Esophagus muscularis mucosa (tissue), 4 donors: ENCODE measurements at regions not wholly inside any gene's neighbourhood (a gene's known extent, or its start where the extent isn't known, plus 50 kb on each side); places are given as distances from the start of the nearest gene placed in this dataset.

Experiments
- DNase-seq: peaks from one replicate; pipeline ENCODE4 v3.0.0-alpha.2; 2017; ENCODE audit errors: extremely low spot score
- H3K27ac ChIP-seq, 4 donors: fragments of 200-600 bp; sonication (generic); replicated peaks in 1 of 4; 1 replicate in 3 of 4; 2 replicates in 1 of 4; pipeline ENCODE4 v1.5.1; 2016 to 2019; ENCODE audit warnings: mild to moderate bottlenecking in 1 of 4
- H3K27me3 ChIP-seq, 4 donors: fragments of 200-600 bp; sonication (generic); one replicate each; pipeline versions ENCODE4 v1.5.1 to v1.6.0; 2016 to 2019
- H3K36me3 ChIP-seq, 4 donors: fragments of 200-600 bp; sonication (generic); one replicate each; pipeline ENCODE4 v1.5.1; 2016 to 2019
- H3K4me1 ChIP-seq, 4 donors: fragments of 200-600 bp; sonication (generic); one replicate each; pipeline ENCODE4 v1.5.1; 2016 to 2019
- H3K4me3 ChIP-seq, 4 donors: fragments of 200-600 bp; sonication (generic); 1 replicate in 2 of 4; 2 replicates in 2 of 4; pipeline ENCODE4 v1.5.1; 2016 to 2019; ENCODE audit warnings: mild to moderate bottlenecking in 4 of 4, moderate library complexity in 1 of 4
- H3K9me3 ChIP-seq, 4 donors: fragments of 200-600 bp; sonication (generic); 1 replicate in 3 of 4; 2 replicates in 1 of 4; pipeline ENCODE4 v1.5.1; 2016 to 2019
- EP300 ChIP-seq: sonication (generic); formaldehyde crosslinking; IDR thresholded peaks from one replicate; pipeline ENCODE4 v1.6.1; 2017; ENCODE audit warnings: antibody characterized with exemption
- POLR2A ChIP-seq: fragments of 450-650 bp; IDR thresholded peaks from one replicate; pipeline ENCODE4 v1.6.1; 2017; ENCODE audit warnings: antibody characterized with exemption, moderate library complexity, mild to moderate bottlenecking, low read depth
- POLR2AphosphoS5 ChIP-seq, 2 donors: sonication (generic); formaldehyde crosslinking; IDR thresholded peaks; one replicate each; pipeline ENCODE4 v1.6.1; 2017; ENCODE audit warnings: antibody characterized with exemption in 2 of 2
- WGBS: methylation state at CpG from one replicate; pipeline ENCODE4 v1.1.5; 2018; 5-methylcytosine and 5-hydroxymethylcytosine counted together
- intact Hi-C: fragments of 100-400 bp; cut with DNase I; formaldehyde crosslinking; loops from one replicate; pipeline ENCODE4 v1.15.1; 2023
- TF ChIP-seq, protein P1 (sequence below), 3 experiments: fragments of 200-600 bp in 2 of 3; fragments of 450-650 bp in 1 of 3; sonication (generic) in 2 of 3; IDR thresholded peaks; one replicate each; pipeline ENCODE4 v1.5.1; 2017 to 2019; ENCODE audit warnings: antibody characterized with exemption in 3 of 3, mild to moderate bottlenecking in 2 of 3, moderate library complexity in 1 of 3

DNA sequence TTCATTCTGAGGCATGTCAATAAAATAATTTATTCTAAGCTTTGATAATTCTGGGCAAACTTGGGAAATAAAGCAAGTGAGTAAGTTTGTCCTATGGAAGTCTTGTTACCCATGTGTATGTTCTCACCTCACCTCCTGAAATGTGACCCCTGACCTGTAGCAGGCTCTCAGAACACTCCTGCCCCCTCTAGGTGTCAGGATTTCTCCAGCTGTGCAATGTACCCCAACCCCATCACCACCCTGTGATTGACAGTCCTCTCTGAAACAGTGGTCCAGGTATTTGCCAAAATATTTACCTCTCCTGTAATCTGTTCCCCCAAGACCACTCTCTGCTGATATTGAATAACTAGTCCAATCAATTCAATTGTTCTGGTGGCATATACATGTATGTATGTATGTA lies 122.6 kb upstream of the PTER start:
- peaks cover 0 to 16% (median 3%) of the 10 kb centered on the region in 4 donors for H3K9me3 ChIP-seq
- no peak overlapping the region for H3K4me3 ChIP-seq
- no peaks in the 10 kb centered on the region for H3K36me3 ChIP-seq
- TF ChIP-seq POLR2AphosphoS5 (IDR thresholded peaks at IDR 0.05) (no peak), POLR2A (no peak), EP300 (no peak)
- TF ChIP-seq, protein P1, sequence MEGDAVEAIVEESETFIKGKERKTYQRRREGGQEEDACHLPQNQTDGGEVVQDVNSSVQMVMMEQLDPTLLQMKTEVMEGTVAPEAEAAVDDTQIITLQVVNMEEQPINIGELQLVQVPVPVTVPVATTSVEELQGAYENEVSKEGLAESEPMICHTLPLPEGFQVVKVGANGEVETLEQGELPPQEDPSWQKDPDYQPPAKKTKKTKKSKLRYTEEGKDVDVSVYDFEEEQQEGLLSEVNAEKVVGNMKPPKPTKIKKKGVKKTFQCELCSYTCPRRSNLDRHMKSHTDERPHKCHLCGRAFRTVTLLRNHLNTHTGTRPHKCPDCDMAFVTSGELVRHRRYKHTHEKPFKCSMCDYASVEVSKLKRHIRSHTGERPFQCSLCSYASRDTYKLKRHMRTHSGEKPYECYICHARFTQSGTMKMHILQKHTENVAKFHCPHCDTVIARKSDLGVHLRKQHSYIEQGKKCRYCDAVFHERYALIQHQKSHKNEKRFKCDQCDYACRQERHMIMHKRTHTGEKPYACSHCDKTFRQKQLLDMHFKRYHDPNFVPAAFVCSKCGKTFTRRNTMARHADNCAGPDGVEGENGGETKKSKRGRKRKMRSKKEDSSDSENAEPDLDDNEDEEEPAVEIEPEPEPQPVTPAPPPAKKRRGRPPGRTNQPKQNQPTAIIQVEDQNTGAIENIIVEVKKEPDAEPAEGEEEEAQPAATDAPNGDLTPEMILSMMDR (IDR thresholded peaks at IDR 0.05), result no peak
- no peak overlapping the region for H3K27ac ChIP-seq
- no peak for DNase-seq
- intact Hi-C loops, result no loop called here
- no peaks in the 10 kb centered on the region for H3K4me1 ChIP-seq
- H3K27me3 ChIP-seq, result no peaks in the 10 kb centered on the region

GRCh38 chr10:16316733-16317390 lies 119.9 kb upstream of the PTER start:
- H3K27ac ChIP-seq, result no peak overlapping the region
- H3K9me3 ChIP-seq, result no peaks in the 10 kb centered on the region
- 88% methylated on average over 7 of the region's 7 CpGs for WGBS
- intact Hi-C loops, result no loop called here
- no peak for TF ChIP-seq POLR2A
- TF ChIP-seq, protein P1 (IDR thresholded peaks at IDR 0.05), result no peak
- no peak for TF ChIP-seq EP300
- no peak for TF ChIP-seq POLR2AphosphoS5 (IDR thresholded peaks at IDR 0.05)
- no peaks in the 10 kb centered on the region for H3K4me1 ChIP-seq
- H3K36me3 ChIP-seq, result no peaks in the 10 kb centered on the region
- H3K4me3 ChIP-seq, result no peak overlapping the region
- H3K27me3 ChIP-seq, result no peaks in the 10 kb centered on the region
- peak; percentile 60 for DNase-seq

DNA sequence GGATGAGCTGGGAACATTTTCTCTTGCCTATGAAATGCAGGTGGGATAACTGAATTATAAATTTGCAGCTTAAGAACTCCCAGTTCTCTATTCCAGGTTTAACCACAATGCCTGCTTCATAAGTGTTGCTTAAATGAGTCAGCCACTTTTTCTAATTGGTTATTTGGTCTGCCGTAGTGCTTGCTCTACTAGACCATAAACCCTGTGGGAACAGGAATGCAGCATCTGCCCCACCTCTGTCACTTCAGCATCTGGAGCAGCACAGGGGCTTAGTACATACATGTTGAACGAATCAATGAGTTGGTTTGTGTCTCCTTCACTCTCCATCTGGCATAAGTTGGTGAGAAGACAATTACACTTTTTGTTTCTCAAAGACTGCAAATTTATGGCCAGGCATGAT lies 95.2 kb upstream of the PTER start:
- no peak overlapping the region for H3K27ac ChIP-seq
- no peaks in the 10 kb centered on the region for H3K36me3 ChIP-seq
- H3K4me1 ChIP-seq, result no peaks in the 10 kb centered on the region
- no peaks in the 10 kb centered on the region for H3K27me3 ChIP-seq
- no peak for DNase-seq
- intact Hi-C loops, result no loop called here
- H3K9me3 ChIP-seq, result no peaks in the 10 kb centered on the region
- 79% methylated on average over 2 of the region's 2 CpGs for WGBS
- no peak overlapping the region for H3K4me3 ChIP-seq
- TF ChIP-seq POLR2A (no peak), POLR2AphosphoS5 (IDR thresholded peaks at IDR 0.05) (no peak), EP300 (no peak)
- TF ChIP-seq, protein P1 (IDR thresholded peaks at IDR 0.05), result no peak

- Histone ChIP-seq H3K4me1 (no peaks in the 10 kb centered on the region), H3K27me3 (no peaks in the 10 kb centered on the region), H3K36me3 (no peaks in the 10 kb centered on the region), H3K27ac (no peak overlapping the region), H3K4me3 (no peak overlapping the region), H3K9me3 (peaks cover 0 to 6% (median 0%) of the 10 kb centered on the region in 4 donors)
- WGBS, result 69% methylated on average over 4 of the region's 4 CpGs
- intact Hi-C loops, result no loop called here
- TF ChIP-seq EP300, result no peak
- TF ChIP-seq POLR2A, result no peak
- TF ChIP-seq, protein P1 (IDR thresholded peaks at IDR 0.05), result no peak
- no peak for TF ChIP-seq POLR2AphosphoS5 (IDR thresholded peaks at IDR 0.05)
- DNase-seq, result no peak
These were observed 87.9 kb upstream of the PTER start for GRCh38 chr10:16348891-16349290.

DNA sequence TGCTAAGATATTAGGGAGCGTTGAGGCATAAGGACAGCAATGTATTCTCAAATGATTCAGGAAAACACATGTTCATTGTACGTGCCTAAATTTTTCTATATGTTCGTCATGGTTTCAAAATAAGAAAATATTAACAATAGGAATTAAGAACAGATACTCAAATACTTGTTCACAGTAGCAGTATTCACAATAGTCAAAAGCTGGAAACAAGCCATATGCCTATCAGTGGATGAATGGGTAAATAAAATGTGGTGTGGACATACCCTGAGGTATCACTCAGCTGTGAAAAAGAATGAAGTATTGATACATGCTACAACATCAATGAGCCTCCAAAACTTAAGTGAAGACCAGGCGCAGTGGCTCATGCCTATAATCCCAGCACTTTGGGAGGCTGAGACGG lies 84.7 kb upstream of the PTER start:
- Histone ChIP-seq H3K27ac (no peak overlapping the region), H3K36me3 (no peaks in the 10 kb centered on the region), H3K4me3 (no peak overlapping the region), H3K4me1 (no peaks in the 10 kb centered on the region), H3K9me3 (peaks cover 0 to 4% (median 0%) of the 10 kb centered on the region in 4 donors), H3K27me3 (no peaks in the 10 kb centered on the region)
- DNase-seq, result no peak
- TF ChIP-seq, protein P1 (IDR thresholded peaks at IDR 0.05), result no peak
- TF ChIP-seq POLR2A, result no peak
- TF ChIP-seq POLR2AphosphoS5 (IDR thresholded peaks at IDR 0.05), result no peak
- TF ChIP-seq EP300, result no peak
- intact Hi-C loops, result no loop called here
- 85% methylated on average over 5 of the region's 5 CpGs for WGBS
